ENCODE measurements at regions not wholly inside any gene's neighbourhood (a gene's known extent, or its start where the extent isn't known, plus 50 kb on each side); places are given as distances from the start of the nearest gene placed in this dataset.

- Mint-ChIP-seq H3K9me3 (no peaks in the 10 kb centered on the region), H3K4me3 (no peak overlapping the region), H3K36me3 (ENCODE audit: low read depth) (no peaks in the 10 kb centered on the region), H3K4me1 (no peaks in the 10 kb centered on the region), H3K27me3 (ENCODE audit: low read depth) (no peaks in the 10 kb centered on the region), H3K27ac (ENCODE audit: unreplicated experiment) (no peak overlapping the region)
- no peak for TF ChIP-seq CTCF (conservative IDR thresholded peaks at IDR 0.05)
- DNase-seq (ENCODE audit: low read depth, low spot score), result no peak
These were observed 59.7 kb downstream of the NAA11 start for GRCh38 chr4:79266136-79266535.

GRCh38 chr4:79259242-79259641 is 66.6 kb downstream of the NAA11 start:
- Mint-ChIP-seq H3K36me3 (ENCODE audit: low read depth) (no peaks in the 10 kb centered on the region), H3K27ac (ENCODE audit: unreplicated experiment) (no peak overlapping the region), H3K4me1 (no peaks in the 10 kb centered on the region), H3K27me3 (ENCODE audit: low read depth) (no peaks in the 10 kb centered on the region), H3K4me3 (no peak overlapping the region), H3K9me3 (no peaks in the 10 kb centered on the region)
- no peak for DNase-seq (ENCODE audit: low read depth, low spot score)
- TF ChIP-seq CTCF (conservative IDR thresholded peaks at IDR 0.05), result no peak

GRCh38 chr4:79258614-79259176 is 67.2 kb downstream of the NAA11 start:
- H3K36me3 Mint-ChIP-seq (ENCODE audit: low read depth), result no peaks in the 10 kb centered on the region
- TF ChIP-seq CTCF (conservative IDR thresholded peaks at IDR 0.05), result no peak
- H3K9me3 Mint-ChIP-seq, result no peaks in the 10 kb centered on the region
- no peaks in the 10 kb centered on the region for H3K4me1 Mint-ChIP-seq
- no peaks in the 10 kb centered on the region for H3K27me3 Mint-ChIP-seq (ENCODE audit: low read depth)
- no peak overlapping the region for H3K27ac Mint-ChIP-seq (ENCODE audit: unreplicated experiment)
- no peak overlapping the region for H3K4me3 Mint-ChIP-seq
- DNase-seq (ENCODE audit: low read depth, low spot score), result no peak

GRCh38 chr4:79257953-79258613 is 67.8 kb downstream of the NAA11 start:
- TF ChIP-seq CTCF (conservative IDR thresholded peaks at IDR 0.05), result no peak
- no peaks in the 10 kb centered on the region for H3K36me3 Mint-ChIP-seq (ENCODE audit: low read depth)
- H3K4me1 Mint-ChIP-seq, result no peaks in the 10 kb centered on the region
- H3K27ac Mint-ChIP-seq (ENCODE audit: unreplicated experiment), result no peak overlapping the region
- H3K9me3 Mint-ChIP-seq, result no peaks in the 10 kb centered on the region
- no peak overlapping the region for H3K4me3 Mint-ChIP-seq
- no peak for DNase-seq (ENCODE audit: low read depth, low spot score)
- H3K27me3 Mint-ChIP-seq (ENCODE audit: low read depth), result no peaks in the 10 kb centered on the region

GRCh38 chr4:79255793-79256192 is 70.1 kb downstream of the NAA11 start:
- Mint-ChIP-seq H3K27ac (ENCODE audit: unreplicated experiment) (no peak overlapping the region), H3K9me3 (peaks cover 4% of the 10 kb centered on the region), H3K4me1 (no peaks in the 10 kb centered on the region), H3K27me3 (ENCODE audit: low read depth) (no peaks in the 10 kb centered on the region), H3K4me3 (no peak overlapping the region), H3K36me3 (ENCODE audit: low read depth) (no peaks in the 10 kb centered on the region)
- DNase-seq (ENCODE audit: low read depth, low spot score), result no peak
- TF ChIP-seq CTCF (conservative IDR thresholded peaks at IDR 0.05), result no peak

All from neural crest cell (in vitro differentiated cells).